ENCODE measurements at regions not wholly inside any gene's neighbourhood (a gene's known extent, or its start where the extent isn't known, plus 50 kb on each side); places are given as distances from the start of the nearest gene placed in this dataset.

DNA sequence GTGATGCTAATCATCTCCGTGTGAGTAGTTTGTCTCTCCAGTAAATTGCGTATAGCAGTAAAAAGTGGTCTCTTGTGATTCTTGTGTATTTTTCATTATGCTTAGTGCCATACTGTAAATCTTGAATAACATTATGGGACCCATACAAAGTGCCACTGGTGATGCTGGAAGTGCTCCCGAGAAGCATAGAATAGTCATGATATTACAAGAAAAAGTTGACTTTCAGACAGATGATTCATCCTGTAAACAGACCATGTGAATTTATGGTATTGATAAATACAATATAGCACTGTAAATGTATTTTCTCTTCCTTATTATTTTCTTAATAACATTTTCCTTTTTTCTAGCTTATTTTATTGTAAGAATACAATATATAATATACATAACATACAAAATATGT lies 74.6 kb upstream of the CDK6 start:
- Histone ChIP-seq H3K36me3 (replicated peaks in 1 of 2; ENCODE audit: control extremely low read depth in 1 of 2, control insufficient read depth in 1 of 2, extremely low read depth in 1 of 2, insufficient read depth in 2 of 2, low read length in 1 of 2) (no peaks in the 10 kb centered on the region), H3K9me3 (ENCODE audit: control extremely low read depth in 1 of 3, control insufficient read depth in 2 of 3, insufficient read depth in 1 of 3, low read length in 2 of 3) (no peaks in the 10 kb centered on the region), H3K4me3 (ENCODE audit: control extremely low read depth in 1 of 5, extremely low read depth in 1 of 5, insufficient read depth in 1 of 5, low read depth in 2 of 5, low read length in 4 of 5) (no peak overlapping the region), H3K79me2 (ENCODE audit: control insufficient read depth, insufficient read depth, low read length) (no peaks in the 10 kb centered on the region), H3K4me1 (ENCODE audit: control insufficient read depth in 2 of 2, insufficient read depth in 2 of 2, low read length in 2 of 2) (no peaks in the 10 kb centered on the region), H4K20me1 (ENCODE audit: control insufficient read depth, insufficient read depth, low read length, poor library complexity, severe bottlenecking) (no peaks in the 10 kb centered on the region), H3K27ac (ENCODE audit: low read length in 2 of 2) (no peak overlapping the region), H3K9ac (ENCODE audit: low read length) (no peak overlapping the region), H3K4me2 (replicated peaks; ENCODE audit: low read depth, low read length, poor library complexity, severe bottlenecking) (no peak overlapping the region), H3K27me3 (replicated peaks in 1 of 4; ENCODE audit: control extremely low read depth in 1 of 4, control insufficient read depth in 3 of 4, insufficient read depth in 4 of 4, low read length in 3 of 4) (no peaks in the 10 kb centered on the region), H2AFZ (ENCODE audit: insufficient read depth, low read depth, low read length, poor library complexity, severe bottlenecking) (no peak overlapping the region)
- no peak overlapping the region for H3K4me3 Mint-ChIP-seq
- WGBS (ENCODE audit: insufficient coverage), result no CpG with 5 or more reads among the region's 3 CpGs
- no peaks in the 10 kb centered on the region for H3K27me3 Mint-ChIP-seq
- CTCF ChIA-PET, result no interaction called here
- TF ChIP-seq, protein P1, sequence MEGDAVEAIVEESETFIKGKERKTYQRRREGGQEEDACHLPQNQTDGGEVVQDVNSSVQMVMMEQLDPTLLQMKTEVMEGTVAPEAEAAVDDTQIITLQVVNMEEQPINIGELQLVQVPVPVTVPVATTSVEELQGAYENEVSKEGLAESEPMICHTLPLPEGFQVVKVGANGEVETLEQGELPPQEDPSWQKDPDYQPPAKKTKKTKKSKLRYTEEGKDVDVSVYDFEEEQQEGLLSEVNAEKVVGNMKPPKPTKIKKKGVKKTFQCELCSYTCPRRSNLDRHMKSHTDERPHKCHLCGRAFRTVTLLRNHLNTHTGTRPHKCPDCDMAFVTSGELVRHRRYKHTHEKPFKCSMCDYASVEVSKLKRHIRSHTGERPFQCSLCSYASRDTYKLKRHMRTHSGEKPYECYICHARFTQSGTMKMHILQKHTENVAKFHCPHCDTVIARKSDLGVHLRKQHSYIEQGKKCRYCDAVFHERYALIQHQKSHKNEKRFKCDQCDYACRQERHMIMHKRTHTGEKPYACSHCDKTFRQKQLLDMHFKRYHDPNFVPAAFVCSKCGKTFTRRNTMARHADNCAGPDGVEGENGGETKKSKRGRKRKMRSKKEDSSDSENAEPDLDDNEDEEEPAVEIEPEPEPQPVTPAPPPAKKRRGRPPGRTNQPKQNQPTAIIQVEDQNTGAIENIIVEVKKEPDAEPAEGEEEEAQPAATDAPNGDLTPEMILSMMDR (IDR thresholded peaks at IDR 0.05), result no peak
- no peak for TF ChIP-seq EZH2 (IDR thresholded peaks at IDR 0.05; ENCODE audit: borderline replicate concordance, insufficient read depth, low read depth, low read length, poor library complexity, severe bottlenecking)
- POLR2A ChIA-PET, result no interaction called here
- no peak overlapping the region for H3K27ac Mint-ChIP-seq
- intact Hi-C loops (cut with micrococcal nuclease), result no loop called here
- ATAC-seq (ENCODE audit: low read depth) (no peak), DNase-seq (no peak)
- H3K4me1 Mint-ChIP-seq, result no peaks in the 10 kb centered on the region
- no peaks in the 10 kb centered on the region for H3K9me3 Mint-ChIP-seq (ENCODE audit: insufficient read depth)

DNA sequence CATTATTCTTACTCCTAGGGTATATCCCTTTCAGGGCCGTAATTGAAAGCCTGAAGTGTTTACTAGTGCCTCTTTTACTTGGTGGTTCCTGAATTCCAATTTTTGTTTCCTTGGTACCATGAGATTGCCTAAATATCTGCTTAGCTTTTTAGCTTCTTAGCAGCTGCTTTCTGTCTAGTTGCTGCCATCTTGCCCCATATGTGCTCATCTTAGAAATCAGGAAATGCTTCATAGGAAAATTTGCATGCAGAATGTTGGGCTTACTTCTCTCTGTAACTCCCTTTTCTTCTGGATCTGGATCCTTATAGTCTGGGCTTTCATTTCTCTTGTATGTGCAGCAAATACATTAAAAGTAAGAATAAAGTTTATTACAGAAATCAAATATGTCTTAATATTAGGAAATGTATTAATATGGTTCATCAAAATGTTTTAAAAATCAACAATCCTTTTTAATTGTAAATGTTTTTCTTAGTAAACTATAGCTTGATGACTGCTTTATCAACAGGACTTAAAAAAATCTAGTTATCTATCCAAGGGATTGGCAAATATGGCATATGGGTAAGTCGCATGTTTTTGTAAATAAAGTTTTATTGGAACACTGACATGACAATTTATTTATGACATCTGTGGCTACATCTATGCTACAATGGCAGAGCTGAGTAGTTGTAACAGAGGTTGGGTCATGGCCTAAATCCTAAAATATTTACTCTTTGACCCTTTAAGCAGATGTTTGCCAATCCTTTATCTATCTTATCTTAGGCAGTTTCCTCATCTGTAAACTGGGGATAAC lies 73.5 kb upstream of the CDK6 start:
- no peak overlapping the region for H3K27ac ChIP-seq (ENCODE audit: low read length in 2 of 2)
- 100% methylated on average over 1 of the region's 2 CpGs for WGBS (ENCODE audit: insufficient coverage)
- ChIA-PET POLR2A (no interaction called here), CTCF (no interaction called here)
- H3K79me2 ChIP-seq (ENCODE audit: control insufficient read depth, insufficient read depth, low read length), result no peaks in the 10 kb centered on the region
- H3K4me1 Mint-ChIP-seq, result peaks cover 2% of the 10 kb centered on the region
- no peaks in the 10 kb centered on the region for H4K20me1 ChIP-seq (ENCODE audit: control insufficient read depth, insufficient read depth, low read length, poor library complexity, severe bottlenecking)
- no peak overlapping the region for H3K4me3 ChIP-seq (ENCODE audit: control extremely low read depth in 1 of 5, extremely low read depth in 1 of 5, insufficient read depth in 1 of 5, low read depth in 2 of 5, low read length in 4 of 5)
- TF ChIP-seq, protein P1 (IDR thresholded peaks at IDR 0.05), result no peak
- no peak for TF ChIP-seq EZH2 (IDR thresholded peaks at IDR 0.05; ENCODE audit: borderline replicate concordance, insufficient read depth, low read depth, low read length, poor library complexity, severe bottlenecking)
- no peaks in the 10 kb centered on the region for H3K4me1 ChIP-seq (ENCODE audit: control insufficient read depth in 2 of 2, insufficient read depth in 2 of 2, low read length in 2 of 2)
- no peak overlapping the region for H3K4me2 ChIP-seq (replicated peaks; ENCODE audit: low read depth, low read length, poor library complexity, severe bottlenecking)
- no peak overlapping the region for H3K27ac Mint-ChIP-seq
- H3K9me3 Mint-ChIP-seq (ENCODE audit: insufficient read depth), result no peaks in the 10 kb centered on the region
- no peaks in the 10 kb centered on the region for H3K9me3 ChIP-seq (ENCODE audit: control extremely low read depth in 1 of 3, control insufficient read depth in 2 of 3, insufficient read depth in 1 of 3, low read length in 2 of 3)
- no peak overlapping the region for H2AFZ ChIP-seq (ENCODE audit: insufficient read depth, low read depth, low read length, poor library complexity, severe bottlenecking)
- ATAC-seq (ENCODE audit: low read depth) (no peak), DNase-seq (no peak)
- H3K9ac ChIP-seq (ENCODE audit: low read length), result no peak overlapping the region
- no peaks in the 10 kb centered on the region for H3K27me3 ChIP-seq (replicated peaks in 1 of 4; ENCODE audit: control extremely low read depth in 1 of 4, control insufficient read depth in 3 of 4, insufficient read depth in 4 of 4, low read length in 3 of 4)
- intact Hi-C loops (cut with micrococcal nuclease), result no loop called here
- H3K27me3 Mint-ChIP-seq, result no peaks in the 10 kb centered on the region
- no peaks in the 10 kb centered on the region for H3K36me3 ChIP-seq (replicated peaks in 1 of 2; ENCODE audit: control extremely low read depth in 1 of 2, control insufficient read depth in 1 of 2, extremely low read depth in 1 of 2, insufficient read depth in 2 of 2, low read length in 1 of 2)
- H3K4me3 Mint-ChIP-seq, result no peak overlapping the region

Data from B cell (primary cell).